ENCODE measurements at regions not wholly inside any gene's neighbourhood (a gene's known extent, or its start where the extent isn't known, plus 50 kb on each side); places are given as distances from the start of the nearest gene placed in this dataset.

GRCh38 chr9:6703898-6704639 lies 53.7 kb upstream of the KDM4C start:
- Histone ChIP-seq H3K4me3 (peak overlapping the region; percentile 48 to 62), H3K9me3 (peaks cover 0 to 4% of the 10 kb centered on the region in 2 donors), H3K27me3 (no peaks in the 10 kb centered on the region), H3K27ac (peak overlapping the region; percentile 83 to 87), H3K4me1 (peaks cover 0 to 6% of the 10 kb centered on the region in 2 donors), H3K36me3 (no peaks in the 10 kb centered on the region)
- DNase-seq (ENCODE audit: low spot score): peak; percentile 89
- no peak for TF ChIP-seq CTCF (IDR thresholded peaks at IDR 0.05)

GRCh38 chr9:6702707-6703106 lies 55.1 kb upstream of the KDM4C start:
- H3K4me1 ChIP-seq: peaks cover 0 to 6% of the 10 kb centered on the region in 2 donors
- H3K27me3 ChIP-seq: no peaks in the 10 kb centered on the region
- no peak for DNase-seq (ENCODE audit: low spot score)
- TF ChIP-seq CTCF (IDR thresholded peaks at IDR 0.05): no peak
- no peak overlapping the region for H3K4me3 ChIP-seq
- no peaks in the 10 kb centered on the region for H3K36me3 ChIP-seq
- H3K9me3 ChIP-seq: no peaks in the 10 kb centered on the region
- no peak overlapping the region for H3K27ac ChIP-seq

GRCh38 chr9:6696178-6696577 lies 50.6 kb upstream of the GLDC start:
- no peak overlapping the region for H3K27ac ChIP-seq
- no peak overlapping the region for H3K4me3 ChIP-seq
- no peak for TF ChIP-seq CTCF (IDR thresholded peaks at IDR 0.05)
- H3K9me3 ChIP-seq: no peaks in the 10 kb centered on the region
- no peaks in the 10 kb centered on the region for H3K27me3 ChIP-seq
- no peaks in the 10 kb centered on the region for H3K36me3 ChIP-seq
- DNase-seq (ENCODE audit: low spot score): no peak
- no peaks in the 10 kb centered on the region for H3K4me1 ChIP-seq

- H3K27me3 ChIP-seq: no peaks in the 10 kb centered on the region
- no peak overlapping the region for H3K27ac ChIP-seq
- H3K4me3 ChIP-seq: no peak overlapping the region
- H3K9me3 ChIP-seq: no peaks in the 10 kb centered on the region
- DNase-seq (ENCODE audit: low spot score): no peak
- TF ChIP-seq CTCF (IDR thresholded peaks at IDR 0.05): no peak
- H3K36me3 ChIP-seq: no peaks in the 10 kb centered on the region
- no peaks in the 10 kb centered on the region for H3K4me1 ChIP-seq
Measured at GRCh38 chr9:6695121-6695814, 49.7 kb upstream of the GLDC start.
